Fibroblast of the aortic adventitia (primary cell): ENCODE measurements at regions not wholly inside any gene's neighbourhood (a gene's known extent, or its start where the extent isn't known, plus 50 kb on each side); places are given as distances from the start of the nearest gene placed in this dataset.

Source experiments
- DNase-seq: peaks from one replicate; pipeline ENCODE4 v3.0.0-alpha.2; 2010; ENCODE audit warnings: low read depth
- H3K4me3 ChIP-seq: 2 replicates; pipeline ENCODE4 v1.5.1; 2011; ENCODE audit warnings: low read depth, mild to moderate bottlenecking, control low read depth, low read length, moderate library complexity
- TF ChIP-seq, protein P1 (sequence below): IDR thresholded peaks from 2 replicates; pipeline ENCODE4 v1.5.1; 2011; ENCODE audit warnings: mild to moderate bottlenecking, low read length, control low read depth, inconsistent platforms; ENCODE audit not compliant: insufficient read depth

DNA sequence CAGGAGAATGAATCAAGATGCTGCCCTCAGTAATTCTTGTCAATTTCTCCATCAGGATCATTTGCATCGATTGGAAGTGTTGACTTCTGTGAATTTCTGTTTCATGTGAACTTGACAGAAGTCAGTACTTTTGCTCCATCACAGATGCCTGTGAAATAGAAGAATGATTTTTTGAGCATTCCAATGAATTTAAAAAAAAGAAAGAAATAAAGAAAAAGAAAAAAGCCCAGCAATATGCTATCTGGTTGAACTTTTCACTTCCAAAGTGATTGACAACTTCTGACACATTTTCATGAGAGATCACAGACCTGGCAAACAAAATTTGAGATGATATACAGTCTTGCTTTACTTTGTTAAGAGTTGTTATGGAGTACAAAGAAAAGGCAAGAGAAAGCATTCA is 175.3 kb downstream of the RWDD3 start:
- TF ChIP-seq, protein P1, sequence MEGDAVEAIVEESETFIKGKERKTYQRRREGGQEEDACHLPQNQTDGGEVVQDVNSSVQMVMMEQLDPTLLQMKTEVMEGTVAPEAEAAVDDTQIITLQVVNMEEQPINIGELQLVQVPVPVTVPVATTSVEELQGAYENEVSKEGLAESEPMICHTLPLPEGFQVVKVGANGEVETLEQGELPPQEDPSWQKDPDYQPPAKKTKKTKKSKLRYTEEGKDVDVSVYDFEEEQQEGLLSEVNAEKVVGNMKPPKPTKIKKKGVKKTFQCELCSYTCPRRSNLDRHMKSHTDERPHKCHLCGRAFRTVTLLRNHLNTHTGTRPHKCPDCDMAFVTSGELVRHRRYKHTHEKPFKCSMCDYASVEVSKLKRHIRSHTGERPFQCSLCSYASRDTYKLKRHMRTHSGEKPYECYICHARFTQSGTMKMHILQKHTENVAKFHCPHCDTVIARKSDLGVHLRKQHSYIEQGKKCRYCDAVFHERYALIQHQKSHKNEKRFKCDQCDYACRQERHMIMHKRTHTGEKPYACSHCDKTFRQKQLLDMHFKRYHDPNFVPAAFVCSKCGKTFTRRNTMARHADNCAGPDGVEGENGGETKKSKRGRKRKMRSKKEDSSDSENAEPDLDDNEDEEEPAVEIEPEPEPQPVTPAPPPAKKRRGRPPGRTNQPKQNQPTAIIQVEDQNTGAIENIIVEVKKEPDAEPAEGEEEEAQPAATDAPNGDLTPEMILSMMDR = no peak
- H3K4me3 ChIP-seq = no peak overlapping the region

DNA sequence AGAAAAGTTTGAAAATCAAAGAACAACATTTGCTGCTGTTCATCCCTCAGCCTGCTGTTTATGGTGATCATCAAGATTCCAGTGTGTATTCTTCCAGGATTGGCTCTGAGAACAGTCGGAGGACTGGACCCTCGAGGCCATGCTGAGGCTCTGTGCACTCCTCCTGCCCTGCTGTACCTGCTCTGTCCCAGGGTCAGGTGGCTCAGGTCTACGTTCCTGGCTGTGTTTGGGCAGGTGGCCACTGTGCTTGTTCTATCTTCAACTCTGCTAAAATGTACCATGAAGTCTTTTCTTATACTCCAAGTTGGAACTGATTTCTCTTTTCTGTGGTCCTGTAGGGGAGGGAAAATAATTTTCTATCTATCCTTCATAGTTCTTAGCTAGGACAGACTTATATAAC is 175.9 kb downstream of the RWDD3 start:
- no peak for DNase-seq
- TF ChIP-seq, protein P1 = no peak
- H3K4me3 ChIP-seq = no peak overlapping the region

More for the DNA sequence above, 175.3 kb downstream of the RWDD3 start:
- DNase-seq = no peak

- TF ChIP-seq, protein P1 = no peak
- DNase-seq = no peak
- no peak overlapping the region for H3K4me3 ChIP-seq
These were observed 181.1 kb downstream of the RWDD3 start for GRCh38 chr1:95415146-95415545.

DNA sequence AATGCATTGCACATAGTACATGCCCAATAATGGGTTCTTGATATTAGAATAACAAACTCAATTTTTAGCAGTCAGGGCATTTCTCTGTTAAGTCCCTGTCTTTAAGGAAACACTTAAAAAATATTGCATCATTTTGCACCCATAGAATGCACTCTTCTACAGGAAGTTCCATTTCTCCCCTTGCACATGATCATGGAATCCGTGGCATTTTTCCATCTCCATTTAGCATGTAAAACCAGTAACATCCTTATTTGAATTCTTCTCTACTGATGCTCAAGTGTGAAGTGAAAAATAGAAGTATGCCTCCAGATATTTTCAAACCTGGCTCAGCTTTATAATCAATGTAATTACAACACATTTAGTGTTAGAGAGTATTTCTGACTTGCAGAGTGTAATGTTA is 192.8 kb downstream of the RWDD3 start:
- TF ChIP-seq, protein P1 = no peak

DNA sequence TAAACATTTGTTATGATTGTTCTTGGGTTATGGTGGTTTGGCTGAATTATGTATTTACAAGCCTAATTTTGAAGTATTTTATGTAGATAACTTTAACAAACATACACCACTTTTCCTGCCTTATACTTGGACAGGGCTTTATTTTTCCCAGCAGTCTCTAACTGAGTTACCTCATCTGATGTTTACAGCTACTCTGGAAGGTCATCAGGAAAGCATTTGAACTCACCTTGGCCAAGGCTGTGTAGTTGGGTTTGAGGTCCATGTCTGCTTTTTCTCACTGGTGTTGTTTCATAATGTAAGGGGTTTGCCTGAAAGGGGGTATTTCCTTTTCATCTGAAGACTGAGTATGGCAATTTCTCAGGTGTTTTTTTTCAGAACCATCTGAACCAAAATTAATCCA is 193.5 kb downstream of the RWDD3 start:
- DNase-seq = no peak
- TF ChIP-seq, protein P1 = no peak
- H3K4me3 ChIP-seq = no peak overlapping the region

More for the DNA sequence above, 192.8 kb downstream of the RWDD3 start:
- no peak for DNase-seq
- H3K4me3 ChIP-seq = no peak overlapping the region

DNA sequence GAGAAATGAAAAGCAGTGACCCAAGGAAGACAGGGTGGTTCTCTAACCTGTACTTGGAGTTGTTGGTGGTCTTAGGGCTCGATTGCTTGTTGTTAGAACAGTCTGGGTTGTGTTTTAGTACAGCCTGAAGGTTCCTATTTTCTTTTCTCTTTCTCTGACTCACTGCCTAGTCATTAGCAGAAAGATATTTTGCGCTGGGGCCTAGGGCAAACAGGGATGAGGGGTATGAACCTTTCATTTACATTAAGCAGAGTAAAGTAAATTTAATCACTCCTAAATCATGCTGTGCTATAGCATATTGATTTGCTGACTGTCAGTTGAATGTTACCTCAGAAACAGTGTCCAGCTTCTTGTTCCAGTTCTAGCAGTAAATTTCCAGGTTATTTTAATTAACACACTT is 197.2 kb downstream of the RWDD3 start:
- TF ChIP-seq, protein P1 = no peak
- H3K4me3 ChIP-seq = no peak overlapping the region
- no peak for DNase-seq

DNA sequence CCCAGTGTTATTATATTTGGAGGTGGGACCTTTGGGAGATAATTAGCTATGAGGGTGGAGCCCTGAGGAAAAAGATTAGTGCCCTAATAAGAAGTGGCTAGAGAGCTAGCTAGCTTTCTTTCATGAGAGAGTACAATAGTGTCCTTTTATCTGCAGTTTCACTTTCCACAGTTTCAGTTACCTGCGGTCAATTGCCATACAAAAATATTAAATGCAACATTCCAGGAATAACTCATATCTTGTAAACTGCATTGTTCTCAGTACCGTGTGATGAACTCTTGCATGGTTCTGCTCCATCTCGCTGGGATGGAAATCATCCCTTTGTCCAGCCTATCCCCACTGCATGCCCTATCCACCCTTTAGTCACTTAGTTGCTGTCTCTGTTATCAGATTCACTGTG is 201.6 kb downstream of the RWDD3 start:
- DNase-seq = no peak
- TF ChIP-seq, protein P1 = no peak
- no peak overlapping the region for H3K4me3 ChIP-seq
